GM10266 (cell line): ENCODE measurements at regions not wholly inside any gene's neighbourhood (a gene's known extent, or its start where the extent isn't known, plus 50 kb on each side); places are given as distances from the start of the nearest gene placed in this dataset.

Experiments
- DNase-seq: peaks from one replicate; pipeline ENCODE4 v3.0.0; 2012; ENCODE audit errors: extremely low spot score
- TF ChIP-seq, protein P1 (sequence below): IDR thresholded peaks from 2 replicates; pipeline ENCODE4 v1.5.1; 2012; ENCODE audit warnings: mild to moderate bottlenecking, low read depth; ENCODE audit not compliant: control insufficient read depth, insufficient read depth; ENCODE audit errors: missing control alignments

DNA sequence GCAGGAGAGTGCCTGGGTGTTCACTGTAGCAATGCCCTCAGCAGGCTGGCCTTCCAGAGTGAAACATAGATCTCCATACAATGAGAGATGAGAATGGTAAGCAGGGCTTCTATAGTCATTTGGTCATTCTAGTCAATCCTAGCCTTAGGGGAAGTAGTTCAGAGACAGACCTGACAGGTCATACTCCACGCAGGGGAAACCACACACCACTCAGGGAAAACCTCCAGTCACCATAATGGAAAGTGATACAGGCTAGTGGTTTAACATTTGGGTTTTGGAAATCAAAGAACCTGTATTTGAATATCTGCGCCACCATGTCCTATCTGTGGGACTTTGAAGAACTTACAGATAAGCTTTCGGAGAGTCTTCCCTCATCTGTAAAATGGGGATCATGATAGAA is 425.7 kb upstream of the PPP2R3A start:
- TF ChIP-seq, protein P1, sequence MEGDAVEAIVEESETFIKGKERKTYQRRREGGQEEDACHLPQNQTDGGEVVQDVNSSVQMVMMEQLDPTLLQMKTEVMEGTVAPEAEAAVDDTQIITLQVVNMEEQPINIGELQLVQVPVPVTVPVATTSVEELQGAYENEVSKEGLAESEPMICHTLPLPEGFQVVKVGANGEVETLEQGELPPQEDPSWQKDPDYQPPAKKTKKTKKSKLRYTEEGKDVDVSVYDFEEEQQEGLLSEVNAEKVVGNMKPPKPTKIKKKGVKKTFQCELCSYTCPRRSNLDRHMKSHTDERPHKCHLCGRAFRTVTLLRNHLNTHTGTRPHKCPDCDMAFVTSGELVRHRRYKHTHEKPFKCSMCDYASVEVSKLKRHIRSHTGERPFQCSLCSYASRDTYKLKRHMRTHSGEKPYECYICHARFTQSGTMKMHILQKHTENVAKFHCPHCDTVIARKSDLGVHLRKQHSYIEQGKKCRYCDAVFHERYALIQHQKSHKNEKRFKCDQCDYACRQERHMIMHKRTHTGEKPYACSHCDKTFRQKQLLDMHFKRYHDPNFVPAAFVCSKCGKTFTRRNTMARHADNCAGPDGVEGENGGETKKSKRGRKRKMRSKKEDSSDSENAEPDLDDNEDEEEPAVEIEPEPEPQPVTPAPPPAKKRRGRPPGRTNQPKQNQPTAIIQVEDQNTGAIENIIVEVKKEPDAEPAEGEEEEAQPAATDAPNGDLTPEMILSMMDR, result no peak
- DNase-seq, result no peak

DNA sequence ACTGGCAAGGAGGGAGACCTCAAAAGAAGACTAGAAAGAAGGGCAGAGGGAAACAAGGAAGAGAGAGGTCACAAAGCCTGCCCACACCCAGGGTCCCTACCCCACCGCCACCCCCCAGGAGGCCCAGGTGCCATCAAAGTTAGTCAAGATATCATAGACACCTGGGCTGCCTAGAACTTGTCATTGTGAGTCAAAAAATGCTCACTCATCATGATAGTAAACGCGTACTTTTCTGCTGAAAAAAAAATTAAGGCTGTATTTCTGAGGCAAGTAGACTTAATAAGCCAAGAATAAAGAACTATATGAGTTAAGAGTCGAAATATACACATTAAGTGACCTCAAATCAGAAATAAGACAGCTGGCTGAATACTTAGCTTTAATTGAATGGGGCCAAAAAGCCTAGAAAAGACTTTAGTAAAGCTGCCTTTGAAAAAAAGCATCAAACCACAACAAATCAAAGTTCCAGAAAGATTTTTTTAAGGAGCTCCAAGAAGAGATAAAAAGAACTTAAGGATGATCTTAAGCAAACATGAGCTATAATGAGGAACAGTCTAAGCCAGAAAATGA is 415.5 kb upstream of the PPP2R3A start:
- TF ChIP-seq, protein P1, result no peak
- DNase-seq, result no peak

DNA sequence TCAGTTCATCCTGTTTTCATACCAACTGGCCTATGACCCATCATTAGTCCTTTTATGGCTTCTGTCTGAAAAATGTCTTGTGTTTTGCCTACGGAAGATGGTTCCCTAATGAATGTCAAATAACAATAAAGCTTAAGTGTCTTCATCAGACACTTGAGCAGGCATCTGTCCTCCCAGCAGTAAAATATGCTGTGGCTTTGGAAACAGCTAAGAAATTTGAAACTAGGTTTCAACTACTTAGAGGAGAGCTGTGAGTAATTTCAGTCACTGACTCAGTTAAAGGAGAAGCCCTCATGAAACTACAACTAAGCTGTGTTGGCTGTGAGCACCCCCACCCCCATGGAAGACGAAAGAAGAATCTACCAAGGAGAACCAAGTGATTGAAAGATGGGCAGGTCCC is 409.4 kb upstream of the PPP2R3A start:
- no peak for DNase-seq

DNA sequence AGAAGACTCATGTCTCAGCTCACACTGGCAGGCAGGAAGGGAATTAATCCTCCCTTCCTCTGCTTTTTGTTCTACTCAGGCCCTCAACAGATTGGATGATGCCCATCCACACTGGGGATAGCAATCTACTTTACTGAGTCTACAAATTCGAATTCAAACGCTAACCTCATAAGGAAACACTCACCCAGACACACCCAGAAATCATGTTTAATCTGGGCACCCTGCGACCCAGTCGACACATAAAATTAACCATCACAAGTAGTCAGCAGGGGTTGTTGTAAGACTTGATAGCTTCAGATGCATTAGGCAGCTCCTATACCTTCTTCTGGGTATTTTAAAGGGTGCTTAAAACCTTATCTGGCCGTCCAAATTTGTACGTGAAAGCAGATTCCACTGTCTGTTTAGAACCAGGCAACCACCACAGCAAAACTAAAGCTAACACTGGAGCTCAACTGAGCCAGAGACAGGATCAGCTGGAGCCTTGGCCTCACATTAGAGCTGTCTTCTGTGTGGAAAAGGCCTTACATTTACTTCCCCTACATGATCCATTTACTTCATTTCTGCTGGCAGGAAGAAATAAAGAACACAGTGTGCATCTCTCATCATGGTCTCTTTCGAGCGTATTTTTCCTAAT is 407.3 kb upstream of the PPP2R3A start:
- DNase-seq, result no peak
- TF ChIP-seq, protein P1, result no peak

More for the DNA sequence above, 409.4 kb upstream of the PPP2R3A start:
- TF ChIP-seq, protein P1, result no peak

- TF ChIP-seq, protein P1, result no peak
- no peak for DNase-seq
Observed at GRCh38 chr3:135558906-135559305, 406.6 kb upstream of the PPP2R3A start.

DNA sequence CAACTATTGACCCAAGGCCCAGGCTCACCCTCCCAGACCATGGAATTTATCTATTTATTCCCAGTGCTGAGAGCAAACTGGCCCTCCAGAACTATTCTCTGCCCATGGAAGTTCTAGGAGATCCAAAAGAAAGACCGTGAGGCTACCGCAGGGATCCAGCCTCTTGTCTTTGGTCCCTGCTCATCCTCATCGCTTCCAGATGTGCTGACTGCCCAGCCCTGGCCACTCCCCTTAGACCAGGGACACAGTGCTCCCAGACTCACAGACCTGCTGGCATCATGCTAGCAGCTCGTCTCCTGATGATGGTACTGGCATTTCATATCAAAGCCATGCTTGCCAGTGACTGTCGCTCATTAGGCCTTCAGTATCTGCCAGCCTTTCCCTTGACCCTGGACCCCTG is 405.7 kb upstream of the PPP2R3A start:
- no peak for DNase-seq
- TF ChIP-seq, protein P1, result no peak

GRCh38 chr3:135560847-135561246 is 404.7 kb upstream of the PPP2R3A start:
- TF ChIP-seq, protein P1, result no peak
- no peak for DNase-seq
